ENCODE measurements at regions not wholly inside any gene's neighbourhood (a gene's known extent, or its start where the extent isn't known, plus 50 kb on each side); places are given as distances from the start of the nearest gene placed in this dataset.

DNA sequence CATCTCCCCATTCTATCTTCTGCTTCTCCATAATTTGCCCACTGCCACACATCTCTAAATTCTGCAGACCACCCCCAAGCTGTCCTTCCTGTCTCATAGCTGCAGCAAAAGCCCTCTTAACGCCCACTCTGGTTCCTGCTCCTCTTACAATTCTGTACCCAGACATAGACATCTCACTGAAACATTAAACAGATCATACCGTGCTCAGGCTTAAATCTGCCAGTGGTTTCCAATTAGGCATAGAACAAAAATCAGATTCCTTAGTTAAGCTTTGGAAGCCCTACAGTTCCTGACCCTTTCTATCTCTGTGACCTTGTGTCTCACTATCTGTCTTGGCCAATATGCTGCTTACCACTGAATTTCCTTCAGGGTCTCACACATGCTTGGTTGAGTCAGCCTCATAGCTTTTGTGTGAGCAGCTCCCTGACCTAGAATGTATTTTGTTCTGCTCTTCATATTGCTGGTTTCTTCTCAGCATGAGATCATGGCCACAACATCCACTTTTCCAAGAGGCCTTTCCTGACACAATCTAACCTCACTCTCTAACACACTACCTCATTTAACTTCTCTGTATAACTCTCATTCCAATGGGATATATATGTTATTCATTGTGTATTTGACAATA lies 749.7 kb downstream of the MAFB start:
- no peak for TF ChIP-seq POLR2A (IDR thresholded peaks at IDR 0.05)
- TF ChIP-seq, protein P1, sequence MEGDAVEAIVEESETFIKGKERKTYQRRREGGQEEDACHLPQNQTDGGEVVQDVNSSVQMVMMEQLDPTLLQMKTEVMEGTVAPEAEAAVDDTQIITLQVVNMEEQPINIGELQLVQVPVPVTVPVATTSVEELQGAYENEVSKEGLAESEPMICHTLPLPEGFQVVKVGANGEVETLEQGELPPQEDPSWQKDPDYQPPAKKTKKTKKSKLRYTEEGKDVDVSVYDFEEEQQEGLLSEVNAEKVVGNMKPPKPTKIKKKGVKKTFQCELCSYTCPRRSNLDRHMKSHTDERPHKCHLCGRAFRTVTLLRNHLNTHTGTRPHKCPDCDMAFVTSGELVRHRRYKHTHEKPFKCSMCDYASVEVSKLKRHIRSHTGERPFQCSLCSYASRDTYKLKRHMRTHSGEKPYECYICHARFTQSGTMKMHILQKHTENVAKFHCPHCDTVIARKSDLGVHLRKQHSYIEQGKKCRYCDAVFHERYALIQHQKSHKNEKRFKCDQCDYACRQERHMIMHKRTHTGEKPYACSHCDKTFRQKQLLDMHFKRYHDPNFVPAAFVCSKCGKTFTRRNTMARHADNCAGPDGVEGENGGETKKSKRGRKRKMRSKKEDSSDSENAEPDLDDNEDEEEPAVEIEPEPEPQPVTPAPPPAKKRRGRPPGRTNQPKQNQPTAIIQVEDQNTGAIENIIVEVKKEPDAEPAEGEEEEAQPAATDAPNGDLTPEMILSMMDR (IDR thresholded peaks at IDR 0.05): no peak

Data from body of pancreas (tissue), 4 donors.